OCI-LY7 (cell line): ENCODE measurements at regions not wholly inside any gene's neighbourhood (a gene's known extent, or its start where the extent isn't known, plus 50 kb on each side); places are given as distances from the start of the nearest gene placed in this dataset.

Experiments used
- BruUV-seq: library from RNA; stranded (reverse); fragments of 400-500 nt; replicated peaks from 2 replicates; lab custom pipeline; 2021; lab: Mats Ljungman, UMichigan
- CTCF ChIA-PET: fragments of 300-600 bp; sonication (Branson Sonifier 250); formaldehyde crosslinking; loops from one replicate; lab custom pipeline; 2022; ENCODE audit warnings: antibody characterized with exemption; ENCODE audit not compliant: unreplicated experiment; lab: Charles Lee
- POLR2A ChIA-PET: fragments of 300-600 bp; sonication (Branson Sonifier 250); formaldehyde crosslinking; loops from one replicate; lab custom pipeline; 2022; ENCODE audit warnings: antibody characterized with exemption; lab: Charles Lee
- DNase-seq: peaks from one replicate; pipeline ENCODE4 v3.0.0-alpha.2; 2015; ENCODE audit warnings: low spot score
- H2AFZ ChIP-seq: fragments of 200-600 bp; sonication (generic), shearing (Covaris generic); 2 replicates; pipeline ENCODE4 v1.6.1; 2014; ENCODE audit warnings: mild to moderate bottlenecking, antibody characterized with exemption, low read length, moderate library complexity
- H3K27ac ChIP-seq: fragments of 200-600 bp; sonication (generic); 2 replicates; pipeline ENCODE4 v1.5.1; 2014; ENCODE audit warnings: mixed run types, low read depth, mild to moderate bottlenecking, moderate library complexity, low read length, inconsistent platforms; ENCODE audit not compliant: poor library complexity, severe bottlenecking
- H3K36me3 ChIP-seq: fragments of 200-600 bp; sonication (generic); 2 replicates; pipeline ENCODE4 v1.6.1; 2014; ENCODE audit warnings: mild to moderate bottlenecking, antibody characterized with exemption, low read length, moderate library complexity, mixed read lengths; ENCODE audit not compliant: insufficient read depth
- H3K4me1 ChIP-seq: fragments of 200-600 bp; sonication (generic); 2 replicates; pipeline ENCODE4 v1.5.1; 2014; ENCODE audit warnings: mild to moderate bottlenecking, low read length; ENCODE audit not compliant: insufficient read depth, poor library complexity, severe bottlenecking
- H3K4me2 ChIP-seq: fragments of 200-600 bp; sonication (generic); 2 replicates; pipeline ENCODE4 v1.6.1; 2014; ENCODE audit warnings: mild to moderate bottlenecking, low read length
- H3K4me3 ChIP-seq: fragments of 200-600 bp; sonication (generic); 2 replicates; pipeline ENCODE4 v1.5.1; 2014; ENCODE audit warnings: mild to moderate bottlenecking, low read depth, low read length; ENCODE audit not compliant: poor library complexity, severe bottlenecking
- H3K79me2 ChIP-seq: fragments of 200-600 bp; sonication (generic); 2 replicates; pipeline ENCODE4 v1.6.1; 2016; ENCODE audit warnings: low read depth, mild to moderate bottlenecking, low read length, moderate library complexity, mixed read lengths; ENCODE audit not compliant: insufficient read depth
- H3K9me2 ChIP-seq: fragments of 200-600 bp; sonication (generic); 2 replicates; pipeline ENCODE4 v1.6.1; 2016; ENCODE audit warnings: mild to moderate bottlenecking, low read length, mixed read lengths; ENCODE audit not compliant: insufficient read depth
- H3K9me3 ChIP-seq: fragments of 200-600 bp; sonication (generic); 2 replicates; pipeline ENCODE4 v1.6.1; 2014; ENCODE audit warnings: mild to moderate bottlenecking, mixed run types, low read length, mixed read lengths
- H4K20me1 ChIP-seq: fragments of 200-600 bp; sonication (generic); 2 replicates; pipeline ENCODE4 v1.6.1; 2014; ENCODE audit warnings: mild to moderate bottlenecking, antibody characterized with exemption, low read length, moderate library complexity, mixed read lengths; ENCODE audit not compliant: insufficient read depth
- CTCF ChIP-seq: fragments of 200-600 bp; sonication (generic); conservative IDR thresholded peaks from 2 replicates; pipeline ENCODE4 v1.5.1; 2014; ENCODE audit warnings: mild to moderate bottlenecking, antibody characterized with exemption, low read length, moderate library complexity, mixed read lengths
- EZH2phosphoT487 ChIP-seq: fragments of 200-600 bp; sonication (generic); IDR thresholded peaks from 2 replicates; pipeline ENCODE4 v1.6.1; 2018; ENCODE audit warnings: low read depth, borderline replicate concordance, mild to moderate bottlenecking, mixed run types, antibody characterized with exemption, low read length, moderate library complexity, mixed read lengths
- intact Hi-C: fragments of 100-400 bp; cut with micrococcal nuclease; formaldehyde crosslinking; loops from one replicate; pipeline ENCODE4 v1.10.0; 2022; ENCODE audit not compliant: unreplicated experiment

GRCh38 chr11:92882828-92883611 lies 86.4 kb upstream of the MTNR1B start:
- Histone ChIP-seq H3K9me3 (no peaks in the 10 kb centered on the region), H3K4me1 (no peaks in the 10 kb centered on the region), H3K36me3 (no peaks in the 10 kb centered on the region), H3K79me2 (no peaks in the 10 kb centered on the region), H3K9me2 (no peaks in the 10 kb centered on the region), H3K27ac (no peak overlapping the region), H2AFZ (no peak overlapping the region), H4K20me1 (no peaks in the 10 kb centered on the region), H3K4me3 (no peak overlapping the region), H3K4me2 (no peak overlapping the region)
- intact Hi-C loops: loop anchor here (10.0 kb wide), 1 partner anchor 58 kb away; no protein-coding TSS in a partner anchor
- CTCF ChIA-PET: no interaction called here
- POLR2A ChIA-PET: no interaction called here
- no peak for TF ChIP-seq CTCF
- TF ChIP-seq EZH2phosphoT487: no peak
- no peak for DNase-seq
- BruUV-seq: no TSS peak

GRCh38 chr11:92885600-92885999 lies 83.9 kb upstream of the MTNR1B start:
- H2AFZ ChIP-seq: no peak overlapping the region
- DNase-seq: no peak
- TF ChIP-seq EZH2phosphoT487: no peak
- TF ChIP-seq CTCF: no peak
- H3K9me2 ChIP-seq: no peaks in the 10 kb centered on the region
- intact Hi-C loops: loop anchor here (10.0 kb wide), 1 partner anchor 61 kb away; no protein-coding TSS in a partner anchor
- no TSS peak for BruUV-seq
- no peak overlapping the region for H3K4me2 ChIP-seq
- H3K4me1 ChIP-seq: no peaks in the 10 kb centered on the region
- no peak overlapping the region for H3K27ac ChIP-seq
- H3K79me2 ChIP-seq: no peaks in the 10 kb centered on the region
- H4K20me1 ChIP-seq: no peaks in the 10 kb centered on the region
- H3K36me3 ChIP-seq: no peaks in the 10 kb centered on the region
- ChIA-PET POLR2A (no interaction called here), CTCF (no interaction called here)
- no peaks in the 10 kb centered on the region for H3K9me3 ChIP-seq
- no peak overlapping the region for H3K4me3 ChIP-seq
